GM23338 (cell line): ENCODE measurements at regions not wholly inside any gene's neighbourhood (a gene's known extent, or its start where the extent isn't known, plus 50 kb on each side); places are given as distances from the start of the nearest gene placed in this dataset.

Source experiments
- ATAC-seq: fragments of 200-7000 bp; cut with Tn5 transposase; 3 replicates; pipeline ENCODE4 v1.9.1; 2020
- DNase-seq: peaks from one replicate; pipeline ENCODE4 v3.0.0-alpha.2; 2015; ENCODE audit warnings: low spot score
- H2AFZ ChIP-seq: fragments of 200-600 bp; sonication (generic); 2 replicates; pipeline ENCODE4 v1.8.0; 2016; ENCODE audit warnings: antibody characterized with exemption, mild to moderate bottlenecking, moderate library complexity
- H3F3A ChIP-seq: fragments of 200-600 bp; sonication (generic); replicated peaks from 2 replicates; pipeline ENCODE4 v1.8.0; 2017; ENCODE audit warnings: antibody characterized with exemption, mixed run types, low read depth
- H3K27ac ChIP-seq: fragments of 200-600 bp; sonication (generic); 2 replicates; pipeline ENCODE4 v1.6.1; 2016; ENCODE audit warnings: low read depth
- H3K27me3 ChIP-seq: fragments of 200-600 bp; sonication (generic); 2 replicates; pipeline ENCODE4 v1.8.0; 2016; ENCODE audit warnings: mild to moderate bottlenecking, mixed run types, moderate library complexity; ENCODE audit not compliant: insufficient read depth
- H3K36me3 ChIP-seq: fragments of 200-600 bp; sonication (generic); 2 replicates; pipeline ENCODE4 v1.8.0; 2016; ENCODE audit warnings: mild to moderate bottlenecking; ENCODE audit not compliant: insufficient read depth
- H3K4me1 ChIP-seq: fragments of 200-600 bp; sonication (generic); 2 replicates; pipeline ENCODE4 v1.8.0; 2016; ENCODE audit warnings: mild to moderate bottlenecking, moderate library complexity; ENCODE audit not compliant: insufficient read depth
- H3K4me2 ChIP-seq: fragments of 200-600 bp; sonication (generic); 2 replicates; pipeline ENCODE4 v1.7.1; 2017; ENCODE audit warnings: mixed run types
- H3K4me3 ChIP-seq: fragments of 200-600 bp; sonication (generic); 2 replicates; pipeline ENCODE4 v1.6.1; 2016; ENCODE audit warnings: mixed run types
- H3K79me2 ChIP-seq: fragments of 200-600 bp; sonication (generic); replicated peaks from 2 replicates; pipeline ENCODE4 v1.8.0; 2017; ENCODE audit warnings: mild to moderate bottlenecking; ENCODE audit not compliant: insufficient read depth
- H3K9me2 ChIP-seq: fragments of 200-600 bp; sonication (generic); 2 replicates; pipeline ENCODE4 v1.8.0; 2017; ENCODE audit not compliant: insufficient read depth
- H4K20me1 ChIP-seq: fragments of 200-600 bp; sonication (generic); replicated peaks from 2 replicates; pipeline ENCODE4 v1.8.0; 2017; ENCODE audit warnings: mild to moderate bottlenecking; ENCODE audit not compliant: insufficient read depth
- H3K27ac Mint-ChIP-seq: 2 replicates; pipeline ENCODE4 v1.8.0; 2020; ENCODE audit warnings: inconsistent platforms, mild to moderate bottlenecking, moderate library complexity, mixed read lengths
- H3K27me3 Mint-ChIP-seq: 3 replicates; pipeline ENCODE4 v1.8.0; 2022; ENCODE audit warnings: low read depth, mild to moderate bottlenecking, moderate library complexity, mixed read lengths, inconsistent platforms; ENCODE audit not compliant: insufficient read depth, poor library complexity
- H3K36me3 Mint-ChIP-seq: 3 replicates; pipeline ENCODE4 v1.8.0; 2021; ENCODE audit warnings: low read depth, mild to moderate bottlenecking, inconsistent platforms, moderate library complexity, mixed read lengths
- H3K4me1 Mint-ChIP-seq: 3 replicates; pipeline ENCODE4 v1.8.0; 2020; ENCODE audit warnings: mild to moderate bottlenecking, inconsistent platforms, mixed read lengths
- H3K4me3 Mint-ChIP-seq: 3 replicates; pipeline ENCODE4 v1.8.0; 2021; ENCODE audit warnings: moderate library complexity, mild to moderate bottlenecking, inconsistent platforms, mixed read lengths
- H3K9me3 Mint-ChIP-seq: 3 replicates; pipeline ENCODE4 v1.8.0; 2020; ENCODE audit warnings: moderate library complexity, mild to moderate bottlenecking, inconsistent platforms, mixed read lengths
- CREB1 ChIP-seq: fragments of 250-450 bp; sonication (Bioruptor Pico); IDR thresholded peaks from 2 replicates; pipeline ENCODE4 v1.5.0; 2020; ENCODE audit warnings: low read depth, mild to moderate bottlenecking, moderate library complexity
- CTCF ChIP-seq, 2 experiments: fragments of 200-600 bp in 1 of 2; sonication (generic) in 1 of 2; conservative IDR thresholded peaks; 2 replicates each; pipeline versions ENCODE4 v1.5.1 to v1.6.1; 2016 to 2017; ENCODE audit warnings: antibody characterized with exemption in 2 of 2, low read depth in 2 of 2, mild to moderate bottlenecking in 2 of 2, moderate library complexity in 1 of 2
- EZH2 ChIP-seq: fragments of 200-600 bp; sonication (generic); IDR thresholded peaks from one replicate; pipeline ENCODE4 v1.8.0; 2017; ENCODE audit warnings: antibody characterized with exemption, mild to moderate bottlenecking, low read depth; ENCODE audit not compliant: unreplicated experiment
- EZH2phosphoT487 ChIP-seq: fragments of 200-600 bp; sonication (generic); IDR thresholded peaks from one replicate; pipeline ENCODE4 v1.8.1; 2018; ENCODE audit warnings: antibody characterized with exemption; ENCODE audit not compliant: unreplicated experiment
- JUNB ChIP-seq: IDR thresholded peaks from one replicate; pipeline ENCODE4 v1.6.1; 2016; ENCODE audit warnings: antibody characterized with exemption; ENCODE audit not compliant: unreplicated experiment
- NANOG ChIP-seq: IDR thresholded peaks from 2 replicates; pipeline ENCODE4 v1.6.1; 2016; ENCODE audit warnings: antibody characterized with exemption, borderline replicate concordance
- REST ChIP-seq: IDR thresholded peaks from one replicate; pipeline ENCODE4 v1.6.1; 2018; ENCODE audit warnings: antibody characterized with exemption; ENCODE audit not compliant: unreplicated experiment
- ZNF114 ChIP-seq: fragments of 250-450 bp; sonication (Bioruptor Pico); IDR thresholded peaks from 2 replicates; pipeline ENCODE4 v1.5.0; 2020; ENCODE audit warnings: mild to moderate bottlenecking, moderate library complexity
- ZNF331 ChIP-seq: fragments of 250-450 bp; sonication (Bioruptor Pico); IDR thresholded peaks from 2 replicates; pipeline ENCODE4 v1.5.0; 2020; ENCODE audit warnings: low read depth, mild to moderate bottlenecking, moderate library complexity
- TF ChIP-seq, protein P1 (sequence below): IDR thresholded peaks from 2 replicates; pipeline ENCODE4 v1.6.1; 2016; ENCODE audit warnings: antibody characterized with exemption

DNA sequence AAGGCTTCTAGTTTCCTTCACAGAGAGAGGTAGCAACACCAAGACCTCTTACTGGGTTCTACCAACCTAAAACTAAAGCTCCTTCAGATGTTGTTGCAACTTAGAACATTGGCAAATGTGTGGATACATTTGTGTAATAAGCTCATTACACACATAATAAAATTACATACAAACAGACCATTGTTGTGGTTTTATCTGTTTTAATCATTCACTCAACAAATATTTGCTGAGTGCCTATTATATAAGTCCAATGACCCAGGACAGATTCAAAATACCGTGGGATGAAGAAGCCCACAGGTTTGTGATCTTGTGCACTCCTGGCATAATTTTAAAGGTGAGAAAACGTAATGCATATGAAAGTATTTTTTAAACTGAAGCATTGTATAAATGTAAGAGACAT is 160.4 kb upstream of the NPVF start:
- no peak for ATAC-seq
- no peaks in the 10 kb centered on the region for H3K27me3 ChIP-seq
- H3K9me3 Mint-ChIP-seq, result no peaks in the 10 kb centered on the region
- H3K4me3 ChIP-seq, result no peak overlapping the region
- no peak overlapping the region for H3K27ac Mint-ChIP-seq
- H3K36me3 Mint-ChIP-seq, result no peaks in the 10 kb centered on the region
- H3K9me2 ChIP-seq, result no peaks in the 10 kb centered on the region
- no peak overlapping the region for H3K4me2 ChIP-seq
- H4K20me1 ChIP-seq, result no peaks in the 10 kb centered on the region
- no peaks in the 10 kb centered on the region for H3K4me1 ChIP-seq
- H3K4me3 Mint-ChIP-seq, result no peak overlapping the region
- H3K79me2 ChIP-seq, result no peaks in the 10 kb centered on the region
- H3F3A ChIP-seq, result no peaks in the 10 kb centered on the region
- TF ChIP-seq ZNF114 (CRISPR knock-in tag) (no peak), JUNB (no peak), NANOG (no peak), ZNF331 (CRISPR knock-in tag) (no peak), EZH2 (no peak), EZH2phosphoT487 (no peak), CTCF (conservative IDR thresholded peaks at IDR 0.05; ENCODE audit: low read depth in 2 of 2) (no peak), CREB1 (CRISPR knock-in tag) (no peak), REST (no peak)
- TF ChIP-seq, protein P1, sequence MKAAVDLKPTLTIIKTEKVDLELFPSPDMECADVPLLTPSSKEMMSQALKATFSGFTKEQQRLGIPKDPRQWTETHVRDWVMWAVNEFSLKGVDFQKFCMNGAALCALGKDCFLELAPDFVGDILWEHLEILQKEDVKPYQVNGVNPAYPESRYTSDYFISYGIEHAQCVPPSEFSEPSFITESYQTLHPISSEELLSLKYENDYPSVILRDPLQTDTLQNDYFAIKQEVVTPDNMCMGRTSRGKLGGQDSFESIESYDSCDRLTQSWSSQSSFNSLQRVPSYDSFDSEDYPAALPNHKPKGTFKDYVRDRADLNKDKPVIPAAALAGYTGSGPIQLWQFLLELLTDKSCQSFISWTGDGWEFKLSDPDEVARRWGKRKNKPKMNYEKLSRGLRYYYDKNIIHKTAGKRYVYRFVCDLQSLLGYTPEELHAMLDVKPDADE, result no peak
- H3K27ac ChIP-seq, result no peak overlapping the region
- H3K36me3 ChIP-seq, result no peaks in the 10 kb centered on the region; the same call in 1 of the 2 replicates
- peaks cover 10% of the 10 kb centered on the region for H3K4me1 Mint-ChIP-seq
- H2AFZ ChIP-seq, result no peak overlapping the region
- no peak for DNase-seq
- no peaks in the 10 kb centered on the region for H3K27me3 Mint-ChIP-seq
